Heart left ventricle (tissue), 16 donors: ENCODE measurements at regions not wholly inside any gene's neighbourhood (a gene's known extent, or its start where the extent isn't known, plus 50 kb on each side); places are given as distances from the start of the nearest gene placed in this dataset.
A peak's percentile ranks its signal among the peaks of the same experiment; 100 is the strongest.

Experiments
- ATAC-seq, 4 donors: fragments of 200-7000 bp; cut with Tn5 transposase; one replicate each; pipeline ENCODE4 v1.9.1; 2020 to 2022; ENCODE audit warnings: moderate library complexity in 4 of 4, mild to moderate bottlenecking in 3 of 4, moderate number of reproducible peaks in 1 of 4
- DNase-seq, 5 donors: peaks; one replicate each; pipeline ENCODE4 v3.0.0-alpha.2; 2020
- H3K27ac ChIP-seq, 12 donors: fragments of 200-600 bp; sonication (generic) in 4 of 12; one replicate each; pipeline versions ENCODE4 v1.5.0 to v1.8.0; 2016 to 2022; ENCODE audit warnings: mild to moderate bottlenecking in 2 of 12
- H3K27me3 ChIP-seq, 9 donors: fragments of 200-600 bp; sonication (generic) in 2 of 9; one replicate each; pipeline versions ENCODE4 v1.5.1 to v1.8.0; 2016 to 2022; ENCODE audit warnings: mild to moderate bottlenecking in 3 of 9
- H3K36me3 ChIP-seq, 9 donors: fragments of 200-600 bp; sonication (generic) in 2 of 9; one replicate each; pipeline versions ENCODE4 v1.5.0 to v1.8.0; 2018 to 2022; ENCODE audit warnings: mild to moderate bottlenecking in 2 of 9
- H3K4me1 ChIP-seq, 12 donors: fragments of 200-600 bp; sonication (generic) in 4 of 12; one replicate each; pipeline versions ENCODE4 v1.5.0 to v1.8.0; 2016 to 2022; ENCODE audit warnings: mild to moderate bottlenecking in 3 of 12
- H3K4me3 ChIP-seq, 12 donors: fragments of 200-600 bp; sonication (generic) in 4 of 12; one replicate each; pipeline versions ENCODE4 v1.5.0 to v1.8.0; 2017 to 2022; ENCODE audit warnings: mild to moderate bottlenecking in 9 of 12, moderate library complexity in 4 of 12
- H3K9me3 ChIP-seq, 12 donors: fragments of 200-600 bp; sonication (generic) in 4 of 12; one replicate each; pipeline versions ENCODE4 v1.5.0 to v1.8.0; 2016 to 2022; ENCODE audit warnings: mild to moderate bottlenecking in 1 of 12
- CTCF ChIP-seq, 12 donors: fragments of 200-600 bp; sonication (generic) in 4 of 12; IDR thresholded peaks; one replicate each; pipeline versions ENCODE4 v1.5.0 to v1.8.0; 2018 to 2022; ENCODE audit warnings: antibody characterized with exemption in 12 of 12, mild to moderate bottlenecking in 5 of 12
- POLR2A ChIP-seq, 2 donors: fragments of 450-650 bp; IDR thresholded peaks; one replicate each; pipeline ENCODE4 v1.6.1; 2017; ENCODE audit warnings: antibody characterized with exemption in 2 of 2, mild to moderate bottlenecking in 2 of 2, moderate library complexity in 2 of 2
- WGBS, 4 donors: extraction: QIAGEN DNeasy Blood & Tissue Kit in 2 of 4; methylation state at CpG; one replicate each; pipeline versions ENCODE4 v1.1.5 to v1.1.7; 2013 to 2018; 5-methylcytosine and 5-hydroxymethylcytosine counted together
- intact Hi-C, 10 donors: fragments of 100-400 bp; cut with DNase I; formaldehyde crosslinking; loops; one replicate each; pipeline versions ENCODE4 v1.11.1 to v1.14.2; 2022
- donor health status: ischemic (EF 13 %, LVEDD 7.1; RV severe dilation, severe dysfunction).
- donor health status: healthy with polysubstance abuse.
- donor health status: DM: no; HTN: yes; CAD: no.
- donor health status: DM: no; HTN: no; CAD: no.
- donor health status: ischemic (EF 25% LVEDD 6.9; RV normal size, moderate dysfunction).
- donor health status: ischemic (EF 25% LVEDD 5.7; RV mildly dilated, moderate dysfunction).
- donor health status: healthy.
- donor health status: DM: yes; HTN: yes; CAD: no.
- donor health status: ischemic (EF 35%, LVEDD 5.7; RV mildly dilated, moderate dysfunction).
- donor health status: nonischemic (EF 11% LVEDD 7.7; RV severe dilation, severe dysfunction).
- donor health status: DM: yes; HTN: yes; CAD: no.
- donor health status: PGD.
- donor health status: ischemic (EF 29% LVEDD 5.4; RV normal size, mild dysfunction).
- donor health status: nonischemic (EF 23%, LVEDD 6.1; RV moderate dilation, normal function).

GRCh38 chr11:46216019-46216764 is 61.3 kb upstream of the CREB3L1 start:
- TF ChIP-seq CTCF (IDR thresholded peaks at IDR 0.05) (no peak), POLR2A (IDR thresholded peaks at IDR 0.05) (no peak)
- H3K36me3 ChIP-seq = no peaks in the 10 kb centered on the region
- no peaks in the 10 kb centered on the region for H3K4me1 ChIP-seq
- ATAC-seq (peak in 1 of 4 donors; percentile 46), DNase-seq (no peak)
- H3K27me3 ChIP-seq = peaks cover 0 to 3% (median 0%) of the 10 kb centered on the region in 9 donors
- 50 to 60% (median 55%) methylated on average over 10 of the region's 10 CpGs for WGBS, 4 donors
- no peaks in the 10 kb centered on the region for H3K9me3 ChIP-seq
- intact Hi-C loops = no loop called here
- no peak overlapping the region for H3K27ac ChIP-seq
- peak overlapping the region in 9 of 12 donors; percentile 18 to 54 (median 32) for H3K4me3 ChIP-seq

GRCh38 chr11:46215208-46215931 is 62.1 kb upstream of the CREB3L1 start:
- 93 to 98% (median 94%) methylated on average over 10 of the region's 10 CpGs for whole genome bisulfite sequencing, 4 donors
- Histone ChIP-seq H3K9me3 (no peaks in the 10 kb centered on the region), H3K36me3 (no peaks in the 10 kb centered on the region), H3K27me3 (peaks cover 0 to 3% (median 0%) of the 10 kb centered on the region in 9 donors), H3K4me3 (no peak overlapping the region), H3K4me1 (peaks cover 0 to under 1% (median 0%) of the 10 kb centered on the region in 12 donors), H3K27ac (no peak overlapping the region)
- intact Hi-C loops = no loop called here
- DNase-seq (no peak), ATAC-seq (no peak)
- TF ChIP-seq POLR2A (IDR thresholded peaks at IDR 0.05) = no peak
- TF ChIP-seq CTCF (IDR thresholded peaks at IDR 0.05) = no peak

- intact Hi-C loops = no loop called here
These were observed 64.7 kb upstream of the CREB3L1 start for GRCh38 chr11:46212720-46213119.

More at GRCh38 chr11:46212720-46213119, 64.7 kb upstream of the CREB3L1 start:
- no peak for DNase-seq
- H3K36me3 ChIP-seq = no peaks in the 10 kb centered on the region
- no peak overlapping the region for H3K4me3 ChIP-seq
- H3K27ac ChIP-seq = no peak overlapping the region
- no peaks in the 10 kb centered on the region for H3K9me3 ChIP-seq
- 78 to 84% (median 82%) methylated on average over 3 of the region's 3 CpGs for WGBS, 4 donors
- ATAC-seq = no peak
- peaks cover 0 to 7% (median 0%) of the 10 kb centered on the region in 12 donors for H3K4me1 ChIP-seq
- H3K27me3 ChIP-seq = peaks cover 0 to 3% (median 0%) of the 10 kb centered on the region in 9 donors
- TF ChIP-seq POLR2A (IDR thresholded peaks at IDR 0.05) (no peak), CTCF (IDR thresholded peaks at IDR 0.05) (no peak)
